Suprapubic skin (tissue), 4 donors: ENCODE measurements at regions not wholly inside any gene's neighbourhood (a gene's known extent, or its start where the extent isn't known, plus 50 kb on each side); places are given as distances from the start of the nearest gene placed in this dataset.
"Not testable (repeated sequence)": the region's sequence is repeated elsewhere in the genome, so short reads cannot be mapped to it uniquely, and the experiment has no call there.

Experiments
- DNase-seq, 2 donors: peaks; one replicate each; pipeline ENCODE4 v3.0.0-alpha.2; 2019; ENCODE audit warnings: low spot score in 2 of 2
- H3K27ac ChIP-seq: fragments of 200-600 bp; sonication (generic); one replicate; pipeline ENCODE4 v1.5.1; 2019
- H3K27me3 ChIP-seq: fragments of 200-600 bp; sonication (generic); one replicate; pipeline ENCODE4 v1.5.1; 2019
- H3K36me3 ChIP-seq: fragments of 200-600 bp; sonication (generic); one replicate; pipeline ENCODE4 v1.5.1; 2019
- H3K4me1 ChIP-seq: fragments of 200-600 bp; sonication (generic); one replicate; pipeline ENCODE4 v1.5.1; 2019
- H3K4me3 ChIP-seq: fragments of 200-600 bp; sonication (generic); one replicate; pipeline ENCODE4 v1.5.1; 2019; ENCODE audit warnings: mild to moderate bottlenecking
- H3K9me3 ChIP-seq: fragments of 200-600 bp; sonication (generic); one replicate; pipeline ENCODE4 v1.5.1; 2019
- EP300 ChIP-seq: sonication (generic); formaldehyde crosslinking; IDR thresholded peaks from one replicate; pipeline ENCODE4 v1.6.1; 2017; ENCODE audit warnings: antibody characterized with exemption
- POLR2A ChIP-seq, 2 donors: fragments of 450-650 bp; IDR thresholded peaks; one replicate each; pipeline ENCODE4 v1.6.1; 2017; ENCODE audit warnings: antibody characterized with exemption in 2 of 2, mild to moderate bottlenecking in 2 of 2, moderate library complexity in 2 of 2
- POLR2AphosphoS5 ChIP-seq, 3 donors: sonication (generic); formaldehyde crosslinking; IDR thresholded peaks; one replicate each; pipeline ENCODE4 v1.6.1; 2017; ENCODE audit warnings: antibody characterized with exemption in 3 of 3
- WGBS: methylation state at CpG from one replicate; pipeline ENCODE4 v1.1.5; 2018; 5-methylcytosine and 5-hydroxymethylcytosine counted together
- TF ChIP-seq, protein P1 (sequence below), 2 donors: fragments of 200-600 bp in 1 of 2; fragments of 450-650 bp in 1 of 2; sonication (generic) in 1 of 2; IDR thresholded peaks; one replicate each; pipeline ENCODE4 v1.5.1; 2016 to 2019; ENCODE audit warnings: antibody characterized with exemption in 2 of 2, mild to moderate bottlenecking in 1 of 2, moderate library complexity in 1 of 2

GRCh38 chr1:80293818-80294217 is 1287.3 kb upstream of the ADGRL4 start:
- H3K4me1 ChIP-seq: no peaks in the 10 kb centered on the region
- H3K36me3 ChIP-seq: no peaks in the 10 kb centered on the region
- no peak overlapping the region for H3K27ac ChIP-seq
- H3K9me3 ChIP-seq: no peaks in the 10 kb centered on the region
- WGBS: 77% methylated on average over 3 of the region's 3 CpGs
- H3K27me3 ChIP-seq: no peaks in the 10 kb centered on the region
- DNase-seq: no peak
- no peak for TF ChIP-seq POLR2AphosphoS5 (IDR thresholded peaks at IDR 0.05)
- no peak for TF ChIP-seq POLR2A (IDR thresholded peaks at IDR 0.05)
- no peak for TF ChIP-seq EP300
- TF ChIP-seq, protein P1, sequence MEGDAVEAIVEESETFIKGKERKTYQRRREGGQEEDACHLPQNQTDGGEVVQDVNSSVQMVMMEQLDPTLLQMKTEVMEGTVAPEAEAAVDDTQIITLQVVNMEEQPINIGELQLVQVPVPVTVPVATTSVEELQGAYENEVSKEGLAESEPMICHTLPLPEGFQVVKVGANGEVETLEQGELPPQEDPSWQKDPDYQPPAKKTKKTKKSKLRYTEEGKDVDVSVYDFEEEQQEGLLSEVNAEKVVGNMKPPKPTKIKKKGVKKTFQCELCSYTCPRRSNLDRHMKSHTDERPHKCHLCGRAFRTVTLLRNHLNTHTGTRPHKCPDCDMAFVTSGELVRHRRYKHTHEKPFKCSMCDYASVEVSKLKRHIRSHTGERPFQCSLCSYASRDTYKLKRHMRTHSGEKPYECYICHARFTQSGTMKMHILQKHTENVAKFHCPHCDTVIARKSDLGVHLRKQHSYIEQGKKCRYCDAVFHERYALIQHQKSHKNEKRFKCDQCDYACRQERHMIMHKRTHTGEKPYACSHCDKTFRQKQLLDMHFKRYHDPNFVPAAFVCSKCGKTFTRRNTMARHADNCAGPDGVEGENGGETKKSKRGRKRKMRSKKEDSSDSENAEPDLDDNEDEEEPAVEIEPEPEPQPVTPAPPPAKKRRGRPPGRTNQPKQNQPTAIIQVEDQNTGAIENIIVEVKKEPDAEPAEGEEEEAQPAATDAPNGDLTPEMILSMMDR (IDR thresholded peaks at IDR 0.05): no peak
- no peak overlapping the region for H3K4me3 ChIP-seq

DNA sequence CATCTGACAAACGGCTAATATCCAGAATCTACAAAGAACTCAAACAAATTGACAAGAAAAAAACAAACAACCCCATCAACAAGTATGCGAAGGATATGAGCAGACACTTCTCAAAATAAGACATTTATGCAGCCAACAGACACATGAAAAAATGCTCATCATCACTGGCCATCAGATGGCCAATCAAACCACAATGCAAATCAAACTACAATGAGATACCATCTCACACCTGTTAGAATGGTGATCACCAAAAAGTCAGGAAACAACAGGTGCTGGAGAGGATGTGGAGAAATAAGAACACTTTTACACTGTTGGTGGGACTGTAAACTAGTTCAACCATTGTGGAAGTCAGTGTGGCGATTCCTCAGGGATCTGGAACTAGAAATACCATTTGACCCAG is 1282.2 kb upstream of the ADGRL4 start:
- not testable (repeated sequence) for H3K27ac ChIP-seq, DNase-seq, H3K36me3 ChIP-seq, H3K4me3 ChIP-seq, H3K27me3 ChIP-seq, H3K4me1 ChIP-seq, H3K9me3 ChIP-seq
- WGBS: 90% methylated on average over 3 of the region's 3 CpGs

- WGBS: 62% methylated on average over 4 of the region's 4 CpGs
These were observed 1276.0 kb upstream of the ADGRL4 start for GRCh38 chr1:80282536-80282935.

GRCh38 chr1:80278936-80279335 is 1272.4 kb upstream of the ADGRL4 start:
- no peak for DNase-seq

More at GRCh38 chr1:80282536-80282935, 1276.0 kb upstream of the ADGRL4 start:
- Histone ChIP-seq H3K27me3 (no peaks in the 10 kb centered on the region), H3K36me3 (no peaks in the 10 kb centered on the region), H3K27ac (no peak overlapping the region), H3K4me3 (no peak overlapping the region), H3K4me1 (no peaks in the 10 kb centered on the region), H3K9me3 (no peaks in the 10 kb centered on the region)
- TF ChIP-seq POLR2AphosphoS5 (IDR thresholded peaks at IDR 0.05) (no peak), EP300 (no peak), POLR2A (IDR thresholded peaks at IDR 0.05) (no peak)
- TF ChIP-seq, protein P1 (IDR thresholded peaks at IDR 0.05): no peak
- no peak for DNase-seq

DNA sequence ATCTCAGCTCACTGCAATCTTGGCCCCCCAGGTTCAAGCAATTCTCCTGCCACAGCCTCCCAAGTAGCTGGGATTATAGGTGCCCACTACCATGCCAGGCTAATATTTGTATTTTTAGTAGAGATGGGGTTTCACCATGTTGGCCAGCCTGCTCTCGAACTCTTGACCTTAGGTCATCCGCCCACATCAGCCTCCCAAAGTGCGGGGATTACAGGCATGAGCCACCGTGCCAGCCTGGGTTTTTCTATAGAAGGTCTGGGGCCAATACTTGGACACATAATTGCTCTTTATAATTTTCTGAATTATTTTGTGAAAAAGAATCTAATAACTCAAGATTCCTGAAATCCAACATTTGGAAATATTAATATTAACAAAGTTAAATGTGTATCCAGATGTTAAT is 1267.7 kb upstream of the ADGRL4 start:
- Histone ChIP-seq H3K36me3 (no peaks in the 10 kb centered on the region), H3K27ac (no peak overlapping the region), H3K4me3 (no peak overlapping the region), H3K27me3 (no peaks in the 10 kb centered on the region), H3K4me1 (no peaks in the 10 kb centered on the region), H3K9me3 (no peaks in the 10 kb centered on the region)
- DNase-seq: no peak
- 96% methylated on average over 4 of the region's 4 CpGs for WGBS
- no peak for TF ChIP-seq EP300

More at GRCh38 chr1:80278936-80279335, 1272.4 kb upstream of the ADGRL4 start:
- Histone ChIP-seq H3K4me1 (no peaks in the 10 kb centered on the region), H3K27me3 (no peaks in the 10 kb centered on the region), H3K27ac (no peak overlapping the region), H3K4me3 (no peak overlapping the region), H3K9me3 (no peaks in the 10 kb centered on the region), H3K36me3 (no peaks in the 10 kb centered on the region)
- no peak for TF ChIP-seq POLR2AphosphoS5 (IDR thresholded peaks at IDR 0.05)
- TF ChIP-seq POLR2A (IDR thresholded peaks at IDR 0.05): no peak
- TF ChIP-seq, protein P1 (IDR thresholded peaks at IDR 0.05): no peak

DNA sequence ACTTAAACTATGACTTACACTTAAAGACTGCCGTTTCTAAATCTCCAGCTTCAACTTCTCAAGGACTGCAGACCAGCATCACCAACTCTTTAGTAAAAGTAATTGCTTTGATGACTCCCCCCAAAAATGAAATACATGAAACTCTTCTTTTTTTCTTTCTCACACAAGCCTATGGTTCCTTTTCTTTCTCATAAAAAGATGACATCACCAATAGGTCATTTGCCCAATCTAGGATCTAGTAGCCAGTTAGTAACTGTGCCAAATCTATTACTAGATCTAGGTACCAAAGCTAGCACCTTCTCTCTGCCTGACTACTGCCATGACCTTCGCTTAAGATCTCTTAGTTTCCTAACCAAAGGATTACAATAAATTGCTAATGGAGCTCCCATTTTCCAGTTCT is 1266.0 kb upstream of the ADGRL4 start:
- TF ChIP-seq POLR2AphosphoS5 (IDR thresholded peaks at IDR 0.05) (no peak), EP300 (no peak), POLR2A (IDR thresholded peaks at IDR 0.05) (no peak)
- TF ChIP-seq, protein P1 (IDR thresholded peaks at IDR 0.05): no peak
- 80% methylated on average over 2 of the region's 2 CpGs for whole genome bisulfite sequencing
- no peaks in the 10 kb centered on the region for H3K36me3 ChIP-seq
- H3K4me3 ChIP-seq: no peak overlapping the region
- no peak overlapping the region for H3K27ac ChIP-seq
- H3K27me3 ChIP-seq: no peaks in the 10 kb centered on the region
- no peak for DNase-seq
- H3K9me3 ChIP-seq: no peaks in the 10 kb centered on the region
- H3K4me1 ChIP-seq: no peaks in the 10 kb centered on the region
